Adrenal gland (tissue), 5 donors: ENCODE measurements at regions not wholly inside any gene's neighbourhood (a gene's known extent, or its start where the extent isn't known, plus 50 kb on each side); places are given as distances from the start of the nearest gene placed in this dataset.

ENCODE experiments used
- POLR2A ChIP-seq, 2 donors: fragments of 450-650 bp; IDR thresholded peaks; one replicate each; pipeline ENCODE4 v1.6.1; 2017; ENCODE audit warnings: antibody characterized with exemption in 2 of 2, mild to moderate bottlenecking in 2 of 2, moderate library complexity in 1 of 2
- TF ChIP-seq, protein P1 (sequence below), 6 experiments: fragments of 450-650 bp in 4 of 6; fragments of 200-600 bp in 2 of 6; sonication (generic) in 1 of 6; IDR thresholded peaks; 1 replicate in 5 of 6; 2 replicates in 1 of 6; pipeline versions ENCODE4 v1.5.1 to v1.8.0; 2016 to 2021; ENCODE audit warnings: antibody characterized with exemption in 6 of 6, mild to moderate bottlenecking in 2 of 6, moderate library complexity in 1 of 6
- donor health status: DM: no; HTN: no; CAD: no.

DNA sequence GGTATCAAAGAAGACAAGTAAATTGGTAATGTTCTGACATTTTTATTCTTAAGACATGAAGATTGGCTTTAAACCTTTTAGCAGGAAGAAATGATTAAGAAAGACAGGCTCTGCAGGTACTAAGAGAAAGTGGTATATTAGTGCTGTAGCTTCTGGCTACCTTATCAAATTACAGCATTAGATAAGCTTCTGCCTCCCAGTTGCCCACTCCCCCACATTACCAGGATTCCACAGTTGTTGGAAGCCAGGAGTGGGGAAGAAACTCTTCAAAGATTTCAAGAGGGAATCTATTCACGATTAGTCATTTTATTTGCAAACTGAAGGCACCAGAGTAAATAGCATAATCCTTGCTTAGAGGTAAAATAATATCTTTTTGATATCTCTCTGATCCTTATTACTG lies 274.9 kb downstream of the LMO4 start:
- TF ChIP-seq, protein P1, sequence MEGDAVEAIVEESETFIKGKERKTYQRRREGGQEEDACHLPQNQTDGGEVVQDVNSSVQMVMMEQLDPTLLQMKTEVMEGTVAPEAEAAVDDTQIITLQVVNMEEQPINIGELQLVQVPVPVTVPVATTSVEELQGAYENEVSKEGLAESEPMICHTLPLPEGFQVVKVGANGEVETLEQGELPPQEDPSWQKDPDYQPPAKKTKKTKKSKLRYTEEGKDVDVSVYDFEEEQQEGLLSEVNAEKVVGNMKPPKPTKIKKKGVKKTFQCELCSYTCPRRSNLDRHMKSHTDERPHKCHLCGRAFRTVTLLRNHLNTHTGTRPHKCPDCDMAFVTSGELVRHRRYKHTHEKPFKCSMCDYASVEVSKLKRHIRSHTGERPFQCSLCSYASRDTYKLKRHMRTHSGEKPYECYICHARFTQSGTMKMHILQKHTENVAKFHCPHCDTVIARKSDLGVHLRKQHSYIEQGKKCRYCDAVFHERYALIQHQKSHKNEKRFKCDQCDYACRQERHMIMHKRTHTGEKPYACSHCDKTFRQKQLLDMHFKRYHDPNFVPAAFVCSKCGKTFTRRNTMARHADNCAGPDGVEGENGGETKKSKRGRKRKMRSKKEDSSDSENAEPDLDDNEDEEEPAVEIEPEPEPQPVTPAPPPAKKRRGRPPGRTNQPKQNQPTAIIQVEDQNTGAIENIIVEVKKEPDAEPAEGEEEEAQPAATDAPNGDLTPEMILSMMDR (IDR thresholded peaks at IDR 0.05): no peak
- TF ChIP-seq POLR2A (IDR thresholded peaks at IDR 0.05): no peak
